HG03175 (cell line): ENCODE measurements at regions not wholly inside any gene's neighbourhood (a gene's known extent, or its start where the extent isn't known, plus 50 kb on each side); places are given as distances from the start of the nearest gene placed in this dataset.

Experiments
- ATAC-seq: cut with Tn5 transposase; IDR thresholded peaks from one replicate; pipeline ENCODE4 v1.9.1; 2021; ENCODE audit warnings: mild to moderate bottlenecking, moderate library complexity; ENCODE audit not compliant: unreplicated experiment

- ATAC-seq: no peak
These were observed 71.1 kb downstream of the TMEM114 start for GRCh38 chr16:8519179-8519578.

DNA sequence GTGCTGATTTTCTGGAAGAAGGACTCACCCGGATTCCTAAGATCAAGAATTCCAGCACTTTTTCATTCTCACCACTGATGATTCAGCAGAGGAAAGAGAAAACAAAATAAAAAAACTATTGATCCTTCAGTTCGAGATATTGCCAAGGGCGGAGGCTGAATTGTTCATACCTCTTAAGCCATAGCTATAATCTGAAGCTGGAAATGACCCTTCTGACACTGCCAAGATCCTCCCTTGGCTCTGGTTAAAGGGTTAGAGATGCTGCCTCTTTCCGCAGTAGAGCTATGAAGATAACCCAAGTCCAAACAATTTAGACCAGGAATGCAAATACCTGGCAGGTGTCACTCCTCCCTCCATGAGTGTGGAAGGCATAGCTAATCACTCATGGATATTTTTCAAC, 73.0 kb downstream of the TMEM114 start:
- no peak for ATAC-seq

DNA sequence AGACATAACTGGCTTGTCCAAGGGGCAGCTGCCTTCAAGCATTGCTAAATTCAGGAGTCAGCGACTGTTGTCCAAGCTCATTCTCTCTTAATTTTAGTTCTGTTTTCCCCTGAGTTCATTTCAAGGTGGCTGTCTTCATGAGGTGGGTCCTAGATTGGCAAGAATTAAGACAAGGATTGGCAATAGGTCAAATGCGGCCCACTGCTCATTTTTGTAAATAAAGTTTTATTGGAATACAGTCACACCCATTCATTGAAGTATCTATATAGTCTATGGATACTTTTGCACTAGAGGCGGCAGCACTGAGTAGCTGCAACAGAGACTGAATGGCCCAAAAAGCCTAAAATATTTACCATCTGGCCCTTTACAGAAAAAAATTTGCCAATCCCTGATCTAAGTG, 73.8 kb downstream of the TMEM114 start:
- ATAC-seq: no peak

DNA sequence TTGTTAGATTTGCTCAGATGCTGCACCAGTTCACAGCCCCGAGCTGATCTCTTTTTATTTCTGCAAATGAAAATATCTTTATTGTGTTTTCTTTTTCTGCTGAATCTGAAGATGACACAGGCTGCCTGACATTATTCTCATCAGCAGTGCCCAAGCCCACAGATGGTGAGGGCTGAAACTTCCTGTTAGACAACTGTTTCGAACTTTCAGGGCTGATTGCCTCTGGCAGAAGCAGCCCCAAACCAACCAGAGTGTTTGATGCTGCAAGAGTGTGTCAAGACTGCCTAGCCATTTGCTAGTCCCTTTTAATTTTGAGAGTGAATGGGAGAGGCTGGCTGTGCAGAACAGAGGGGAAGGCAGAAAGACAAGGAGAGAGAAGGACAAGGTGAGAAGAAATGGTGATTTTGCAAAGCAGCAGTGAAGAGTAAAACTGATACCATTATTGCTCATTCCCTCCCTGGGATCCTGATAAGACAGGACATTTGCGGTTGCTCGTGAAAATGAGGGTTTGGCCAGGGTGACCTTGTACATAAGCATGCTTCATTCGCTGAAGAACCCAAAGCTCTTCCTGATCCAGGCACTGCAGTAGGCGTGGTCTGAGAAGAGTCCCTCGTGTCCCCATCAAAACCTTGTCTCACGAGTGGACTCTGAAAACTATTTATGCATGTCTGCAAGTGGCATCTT, 77.2 kb downstream of the TMEM114 start:
- ATAC-seq: no peak

- no peak for ATAC-seq
These were observed 78.8 kb downstream of the TMEM114 start for GRCh38 chr16:8511464-8511863.

GRCh38 chr16:8510160-8510559, 80.2 kb downstream of the TMEM114 start:
- no peak for ATAC-seq

- ATAC-seq: no peak
These were observed 84.9 kb downstream of the TMEM114 start for GRCh38 chr16:8505327-8505991.

GRCh38 chr16:8502446-8502845, 87.9 kb downstream of the TMEM114 start:
- no peak for ATAC-seq

- ATAC-seq: no peak
These were observed 90.0 kb downstream of the TMEM114 start for GRCh38 chr16:8500351-8500750.

- no peak for ATAC-seq
These were observed 93.9 kb downstream of the TMEM114 start for GRCh38 chr16:8496364-8496763.

GRCh38 chr16:8493972-8494371, 96.3 kb downstream of the TMEM114 start:
- ATAC-seq: no peak

DNA sequence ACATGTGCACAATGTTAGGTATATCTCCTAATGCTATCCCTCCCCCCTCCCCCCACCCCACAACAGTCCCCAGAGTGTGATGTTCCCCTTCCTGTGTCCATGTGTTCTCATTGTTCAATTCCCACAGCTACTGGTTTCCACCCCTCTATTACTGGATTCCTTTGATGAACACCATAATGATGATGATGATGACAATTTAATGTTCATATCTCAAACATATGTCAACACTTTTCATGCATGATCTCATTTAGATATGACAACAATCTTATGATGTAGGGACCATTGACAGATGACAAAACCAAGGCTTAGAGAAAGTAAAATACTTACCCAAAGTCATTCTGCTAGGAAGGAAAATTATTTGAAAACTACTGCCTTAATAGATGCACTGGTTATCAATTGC, 97.6 kb downstream of the TMEM114 start:
- no peak for ATAC-seq

GRCh38 chr16:8489580-8489979, 100.7 kb downstream of the TMEM114 start:
- no peak for ATAC-seq

GRCh38 chr16:8486985-8487384, 103.3 kb downstream of the TMEM114 start:
- ATAC-seq: no peak

GRCh38 chr16:8483396-8483795, 106.9 kb downstream of the TMEM114 start:
- no peak for ATAC-seq

GRCh38 chr16:8481810-8482209, 108.5 kb downstream of the TMEM114 start:
- ATAC-seq: no peak

- ATAC-seq: no peak
These were observed 113.5 kb downstream of the TMEM114 start for GRCh38 chr16:8476824-8477223.

- ATAC-seq: no peak
These were observed 115.7 kb downstream of the TMEM114 start for GRCh38 chr16:8474587-8474986.

DNA sequence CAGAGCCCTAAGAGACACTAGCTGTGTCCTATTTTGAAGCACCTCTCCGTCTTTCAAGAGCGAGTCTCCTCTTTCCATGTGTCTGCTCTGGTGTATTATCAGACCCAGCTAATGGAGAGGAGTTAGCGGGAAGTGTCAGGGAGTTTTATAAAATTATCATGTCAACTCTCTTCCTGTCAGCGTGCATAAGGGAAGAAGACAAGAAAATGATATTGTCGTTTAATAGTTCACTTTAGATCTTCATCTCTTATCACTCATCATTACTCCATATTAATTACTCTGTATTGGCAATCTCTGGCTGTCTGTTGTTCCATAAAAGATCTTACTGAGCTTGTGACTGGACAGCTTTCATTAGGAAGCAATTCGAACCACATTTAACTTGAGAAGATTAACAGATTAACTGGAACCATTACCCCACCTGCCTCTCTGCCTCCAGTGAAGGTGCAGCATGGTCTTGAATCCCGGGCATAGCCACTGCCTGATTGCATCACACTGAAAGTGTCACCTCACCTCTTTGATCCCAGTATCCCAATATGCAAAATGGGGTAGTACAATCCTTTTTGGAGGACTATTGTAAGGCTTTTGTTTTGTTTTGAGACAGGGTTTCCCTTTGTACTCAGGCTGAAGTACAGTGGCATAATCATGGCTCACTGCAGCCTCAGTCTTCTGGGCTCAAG, 121.1 kb downstream of the TMEM114 start:
- no peak for ATAC-seq

DNA sequence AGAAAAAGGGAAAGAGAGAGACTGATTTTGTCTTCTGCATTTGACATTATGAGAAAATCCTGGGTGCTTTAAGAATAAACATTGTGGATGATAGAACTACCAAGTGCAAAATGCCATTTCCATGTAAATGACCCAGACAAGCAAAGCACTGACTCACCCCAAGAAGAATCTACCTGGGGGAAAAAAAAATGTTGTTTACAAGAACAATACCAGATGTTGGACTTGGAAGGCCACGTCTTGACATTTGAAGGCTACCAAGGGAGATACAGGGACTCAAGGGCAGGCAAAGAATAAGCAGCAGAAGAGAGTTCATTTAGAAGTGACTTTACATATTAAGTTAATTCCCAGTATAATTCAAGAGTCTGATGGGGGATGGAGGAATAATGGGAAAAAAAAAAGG, 125.3 kb downstream of the TMEM114 start:
- no peak for ATAC-seq

GRCh38 chr16:8459085-8459733, 131.1 kb downstream of the TMEM114 start:
- ATAC-seq: no peak
